IPS-18a (cell line): ENCODE measurements at regions not wholly inside any gene's neighbourhood (a gene's known extent, or its start where the extent isn't known, plus 50 kb on each side); places are given as distances from the start of the nearest gene placed in this dataset.

Experiments used
- H3K27ac ChIP-seq: one replicate; pipeline ENCODE4 v1.5.1; 2013; ENCODE audit warnings: low read length
- H3K27me3 ChIP-seq: one replicate; pipeline ENCODE4 v1.6.1; 2013; ENCODE audit warnings: mild to moderate bottlenecking, low read length; ENCODE audit not compliant: control insufficient read depth, insufficient read depth
- H3K36me3 ChIP-seq: one replicate; pipeline ENCODE4 v1.6.1; 2013; ENCODE audit warnings: low read depth, low read length; ENCODE audit not compliant: control insufficient read depth
- H3K4me1 ChIP-seq: one replicate; pipeline ENCODE4 v1.6.1; 2013; ENCODE audit warnings: low read depth, low read length; ENCODE audit not compliant: control insufficient read depth
- H3K4me3 ChIP-seq: one replicate; pipeline ENCODE4 v1.5.1; 2013; ENCODE audit warnings: low read length
- H3K9ac ChIP-seq: one replicate; pipeline ENCODE4 v1.6.1; 2013; ENCODE audit warnings: mild to moderate bottlenecking, low read length, moderate library complexity
- H3K9me3 ChIP-seq: one replicate; pipeline ENCODE4 v1.6.1; 2013; ENCODE audit warnings: low read depth, low read length; ENCODE audit not compliant: control insufficient read depth

DNA sequence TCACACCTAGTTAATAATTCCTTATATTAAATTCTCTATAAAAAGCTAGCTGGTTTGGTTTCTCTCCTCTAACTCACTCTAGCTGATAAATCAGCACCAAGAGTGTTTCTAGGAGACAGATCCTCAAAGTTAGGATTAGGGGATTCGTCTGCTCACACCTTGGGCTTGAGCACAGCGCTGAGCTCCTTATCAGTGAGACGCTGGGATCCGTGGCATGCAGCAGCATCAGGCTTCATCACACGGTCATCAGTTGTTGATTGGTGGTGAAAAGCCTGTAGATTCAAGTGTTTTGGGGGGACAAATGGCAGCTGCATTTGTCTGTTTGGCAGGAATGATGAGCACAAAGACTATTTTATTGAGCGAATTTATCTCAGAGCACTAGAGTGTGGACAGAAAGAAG, 72.6 kb upstream of the MC2R start:
- no peaks in the 10 kb centered on the region for H3K27me3 ChIP-seq
- H3K27ac ChIP-seq = no peak overlapping the region
- no peak overlapping the region for H3K9ac ChIP-seq
- no peak overlapping the region for H3K4me3 ChIP-seq
- no peaks in the 10 kb centered on the region for H3K36me3 ChIP-seq
- H3K4me1 ChIP-seq = peaks cover 20% of the 10 kb centered on the region
- no peaks in the 10 kb centered on the region for H3K9me3 ChIP-seq

DNA sequence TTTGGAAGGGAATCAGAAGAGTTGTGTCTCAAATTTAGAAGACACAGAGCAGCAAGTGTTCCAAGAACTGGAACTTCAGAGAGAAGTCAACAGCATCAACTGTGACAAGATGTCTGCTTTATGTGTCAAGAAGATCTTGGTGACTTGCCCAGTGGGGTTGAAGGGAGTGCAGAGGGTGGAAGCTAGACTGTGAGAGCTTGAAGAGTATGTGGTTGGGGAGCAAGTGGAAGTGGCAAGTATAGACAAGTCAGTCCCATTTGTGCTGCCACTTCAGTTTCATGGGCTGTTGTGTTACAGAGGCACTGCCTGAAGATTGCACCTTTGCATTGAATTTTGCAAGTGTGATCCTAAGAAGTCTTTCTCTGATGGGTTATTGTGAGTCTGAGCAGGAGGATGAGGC, 68.7 kb upstream of the MC2R start:
- H3K9me3 ChIP-seq = no peaks in the 10 kb centered on the region
- H3K4me1 ChIP-seq = peaks cover 9% of the 10 kb centered on the region
- no peak overlapping the region for H3K27ac ChIP-seq

DNA sequence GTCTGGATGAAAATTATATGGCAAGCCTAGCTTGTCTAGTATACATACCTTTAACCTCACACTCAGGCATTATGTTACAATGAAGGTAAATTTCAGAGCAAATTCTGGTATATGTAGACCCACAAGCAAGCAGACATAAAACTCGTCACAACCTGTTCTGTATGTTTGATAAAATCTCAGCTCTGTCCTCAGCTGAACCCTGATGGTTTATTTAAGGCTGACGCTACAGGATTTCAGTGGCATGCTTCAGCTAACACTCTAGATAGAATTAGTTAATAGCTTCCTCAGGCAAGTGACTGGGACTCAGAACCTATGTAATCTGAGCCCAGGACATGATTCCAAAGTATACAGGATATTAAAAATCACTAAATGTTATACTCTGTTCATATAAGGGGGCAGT, 68.2 kb upstream of the MC2R start:
- H3K9me3 ChIP-seq = no peaks in the 10 kb centered on the region
- H3K27me3 ChIP-seq = no peaks in the 10 kb centered on the region

More for the DNA sequence above, 68.7 kb upstream of the MC2R start:
- H3K36me3 ChIP-seq = no peaks in the 10 kb centered on the region
- no peaks in the 10 kb centered on the region for H3K27me3 ChIP-seq
- no peak overlapping the region for H3K9ac ChIP-seq
- no peak overlapping the region for H3K4me3 ChIP-seq

DNA sequence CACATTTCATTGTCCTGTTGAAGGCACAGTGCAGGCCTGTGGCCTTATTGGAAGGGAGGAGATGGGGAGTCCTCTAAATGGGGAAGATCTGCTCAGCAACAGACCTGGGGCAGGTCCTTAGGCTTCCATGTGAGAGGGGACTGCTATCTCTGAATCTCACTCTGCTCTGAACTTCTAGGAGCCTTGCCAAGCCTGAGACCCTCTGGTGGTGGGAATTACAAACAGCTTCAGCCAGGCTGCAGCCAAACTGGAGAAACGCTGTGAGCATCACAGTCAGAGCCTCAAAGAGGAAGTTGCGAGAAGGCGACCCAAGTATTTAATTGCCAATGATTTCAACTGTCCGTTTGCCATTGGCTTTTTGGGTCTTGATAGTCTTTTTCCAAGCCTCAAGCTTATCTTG, 66.8 kb upstream of the MC2R start:
- H3K9me3 ChIP-seq = no peaks in the 10 kb centered on the region
- no peaks in the 10 kb centered on the region for H3K36me3 ChIP-seq

More for the DNA sequence above, 68.2 kb upstream of the MC2R start:
- Histone ChIP-seq H3K9ac (no peak overlapping the region), H3K4me3 (no peak overlapping the region), H3K4me1 (peaks cover 6% of the 10 kb centered on the region), H3K27ac (no peak overlapping the region), H3K36me3 (no peaks in the 10 kb centered on the region)

DNA sequence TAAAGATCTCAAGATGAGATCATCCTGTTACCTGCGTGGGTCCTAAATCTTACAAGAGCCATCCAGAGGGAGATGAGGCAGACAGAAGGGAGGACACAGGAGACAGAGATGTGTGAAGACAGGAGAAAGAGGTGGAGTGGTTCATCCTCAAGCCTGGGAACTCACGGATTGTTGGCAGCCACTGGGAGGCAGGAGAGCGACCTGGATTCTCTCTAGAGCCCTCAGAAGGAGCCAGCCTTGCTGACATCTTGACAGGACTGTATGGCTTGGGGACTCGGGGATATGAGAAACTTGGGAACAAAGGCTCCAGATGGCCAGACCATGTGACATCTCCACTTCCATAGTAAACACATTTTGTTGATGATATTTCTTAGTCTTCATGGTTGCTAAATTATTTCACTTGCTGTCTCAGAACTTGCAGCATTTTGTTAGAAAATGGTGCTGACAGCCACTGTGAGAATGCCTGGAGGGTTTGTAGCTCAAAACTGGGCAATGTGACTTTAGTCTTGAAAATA, 57.8 kb upstream of the MC2R start:
- Histone ChIP-seq H3K9me3 (no peaks in the 10 kb centered on the region), H3K27ac (no peak overlapping the region), H3K9ac (no peak overlapping the region), H3K4me1 (no peaks in the 10 kb centered on the region), H3K27me3 (no peaks in the 10 kb centered on the region), H3K4me3 (no peak overlapping the region), H3K36me3 (no peaks in the 10 kb centered on the region)

More for the DNA sequence above, 66.8 kb upstream of the MC2R start:
- H3K4me1 ChIP-seq = no peaks in the 10 kb centered on the region
- no peak overlapping the region for H3K9ac ChIP-seq
- H3K27me3 ChIP-seq = no peaks in the 10 kb centered on the region
- H3K27ac ChIP-seq = no peak overlapping the region
- H3K4me3 ChIP-seq = no peak overlapping the region
